ENCODE measurements at regions not wholly inside any gene's neighbourhood (a gene's known extent, or its start where the extent isn't known, plus 50 kb on each side); places are given as distances from the start of the nearest gene placed in this dataset.

DNA sequence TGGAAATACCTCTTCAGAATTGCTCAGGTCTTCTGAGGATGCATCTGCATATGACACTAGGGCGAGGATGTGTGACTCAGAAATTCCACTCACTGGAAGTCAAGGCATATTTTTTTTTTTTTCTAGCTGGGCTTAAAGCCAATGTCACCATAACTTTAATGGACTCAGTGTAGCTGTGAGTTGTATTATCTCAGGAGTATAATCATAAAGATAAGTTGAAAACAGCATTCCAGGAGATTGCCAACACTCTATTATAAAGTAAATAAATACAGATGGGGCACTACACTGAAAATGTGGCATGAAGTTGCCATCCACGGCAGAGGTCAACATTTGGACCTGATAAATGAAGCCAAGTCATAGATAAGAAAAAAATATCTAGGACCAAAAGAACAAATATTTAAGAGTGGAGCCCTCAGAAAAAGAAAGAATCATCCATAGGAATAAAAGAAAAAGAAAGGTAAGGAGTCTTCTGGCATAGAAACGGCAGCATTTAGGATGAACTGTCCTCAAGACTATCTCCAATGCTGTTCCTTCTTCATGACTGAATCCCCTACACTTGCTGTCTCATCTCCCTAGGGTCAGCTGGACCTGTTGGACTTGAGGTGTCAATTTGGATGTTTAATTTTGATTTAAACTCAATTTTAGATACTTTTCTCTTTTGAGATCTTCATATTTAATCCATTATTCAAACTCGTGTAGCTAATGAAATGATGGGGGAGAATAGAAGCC is 72.9 kb upstream of the CAV2 start (continued):
- TF ChIP-seq PRDM2 (tag by site-specific recombination; IDR thresholded peaks at IDR 0.05; ENCODE audit: borderline replicate concordance) (no peak), GFI1B (tag by site-specific recombination; IDR thresholded peaks at IDR 0.05) (0 out of 2 replicates have a peak, but pooled peaks have one; percentile 34), ZNF654 (tag by site-specific recombination; IDR thresholded peaks at IDR 0.05; ENCODE audit: low read depth) (peak; percentile 20; the same call in 1 of the 2 replicates), ZBTB48 (tag by site-specific recombination; IDR thresholded peaks at IDR 0.05) (no peak), ZNF544 (tag by site-specific recombination; IDR thresholded peaks at IDR 0.05) (no peak), ZNF112 (tag by site-specific recombination; IDR thresholded peaks at IDR 0.05) (no peak), ZNF580 (tag by site-specific recombination; IDR thresholded peaks at IDR 0.05) (peak; percentile 67), ZNF549 (tag by site-specific recombination; IDR thresholded peaks at IDR 0.05) (no peak; the same call in 1 of the 2 replicates), REPIN1 (tag by site-specific recombination; IDR thresholded peaks at IDR 0.05; ENCODE audit: low read depth) (no peak), ZNF501 (tag by site-specific recombination; IDR thresholded peaks at IDR 0.05) (0 out of 2 replicates have a peak, but pooled peaks have one; percentile 40), ZNF26 (tag by site-specific recombination; IDR thresholded peaks at IDR 0.05) (no peak), ZBTB7A (tag by site-specific recombination; IDR thresholded peaks at IDR 0.05; ENCODE audit: low read depth) (no peak), ZNF211 (tag by site-specific recombination; IDR thresholded peaks at IDR 0.05; ENCODE audit: low read depth) (no peak), CTCF (tag by site-specific recombination; IDR thresholded peaks at IDR 0.05) (no peak), ZNF510 (tag by site-specific recombination; IDR thresholded peaks at IDR 0.05; ENCODE audit: insufficient replicate concordance) (peak; percentile 5), YY1 (tag by site-specific recombination; IDR thresholded peaks at IDR 0.05) (no peak), KLF16 (tag by site-specific recombination; IDR thresholded peaks at IDR 0.05) (no peak), ZNF670 (tag by site-specific recombination; IDR thresholded peaks at IDR 0.05; ENCODE audit: low read depth) (no peak), ZNF354C (tag by site-specific recombination; IDR thresholded peaks at IDR 0.05; ENCODE audit: borderline replicate concordance, low read depth) (no peak), ZNF433 (tag by site-specific recombination; IDR thresholded peaks at IDR 0.05; ENCODE audit: low read depth) (no peak), ZNF426 (tag by site-specific recombination; IDR thresholded peaks at IDR 0.05) (no peak), ZNF398 (tag by site-specific recombination; IDR thresholded peaks at IDR 0.05) (peak; percentile 39; the same call in 1 of the 2 replicates), ZNF184 (tag by site-specific recombination; IDR thresholded peaks at IDR 0.05) (peak; percentile 67)
- TF ChIP-seq, protein P1, sequence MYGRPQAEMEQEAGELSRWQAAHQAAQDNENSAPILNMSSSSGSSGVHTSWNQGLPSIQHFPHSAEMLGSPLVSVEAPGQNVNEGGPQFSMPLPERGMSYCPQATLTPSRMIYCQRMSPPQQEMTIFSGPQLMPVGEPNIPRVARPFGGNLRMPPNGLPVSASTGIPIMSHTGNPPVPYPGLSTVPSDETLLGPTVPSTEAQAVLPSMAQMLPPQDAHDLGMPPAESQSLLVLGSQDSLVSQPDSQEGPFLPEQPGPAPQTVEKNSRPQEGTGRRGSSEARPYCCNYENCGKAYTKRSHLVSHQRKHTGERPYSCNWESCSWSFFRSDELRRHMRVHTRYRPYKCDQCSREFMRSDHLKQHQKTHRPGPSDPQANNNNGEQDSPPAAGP (tag by site-specific recombination; IDR thresholded peaks at IDR 0.05), result peak; percentile 75
- TF ChIP-seq, protein P2, sequence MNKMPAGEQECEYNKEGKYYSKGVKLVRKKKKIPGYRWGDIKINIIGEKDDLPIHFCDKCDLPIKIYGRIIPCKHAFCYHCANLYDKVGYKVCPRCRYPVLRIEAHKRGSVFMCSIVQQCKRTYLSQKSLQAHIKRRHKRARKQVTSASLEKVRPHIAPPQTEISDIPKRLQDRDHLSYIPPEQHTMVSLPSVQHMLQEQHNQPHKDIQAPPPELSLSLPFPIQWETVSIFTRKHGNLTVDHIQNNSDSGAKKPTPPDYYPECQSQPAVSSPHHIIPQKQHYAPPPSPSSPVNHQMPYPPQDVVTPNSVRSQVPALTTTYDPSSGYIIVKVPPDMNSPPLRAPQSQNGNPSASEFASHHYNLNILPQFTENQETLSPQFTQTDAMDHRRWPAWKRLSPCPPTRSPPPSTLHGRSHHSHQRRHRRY (tag by site-specific recombination; IDR thresholded peaks at IDR 0.05), result no peak
